Activated naive CD8-positive, alpha-beta T cell treated with anti-CD3 and anti-CD28 coated beads for 36 hours (primary cell): ENCODE measurements at regions not wholly inside any gene's neighbourhood (a gene's known extent, or its start where the extent isn't known, plus 50 kb on each side); places are given as distances from the start of the nearest gene placed in this dataset.

Source experiments
- DNase-seq: peaks from one replicate; pipeline ENCODE4 v3.0.0; 2021
- H3K27ac Mint-ChIP-seq: one replicate; pipeline ENCODE4 v1.8.0; 2022; ENCODE audit warnings: mild to moderate bottlenecking, moderate library complexity, mixed read lengths
- H3K27me3 Mint-ChIP-seq: one replicate; pipeline ENCODE4 v1.8.0; 2022; ENCODE audit warnings: mild to moderate bottlenecking, mixed read lengths
- H3K36me3 Mint-ChIP-seq: one replicate; pipeline ENCODE4 v1.8.0; 2021; ENCODE audit warnings: mild to moderate bottlenecking, mixed read lengths
- H3K4me1 Mint-ChIP-seq: one replicate; pipeline ENCODE4 v1.8.0; 2021; ENCODE audit warnings: mixed read lengths
- H3K4me3 Mint-ChIP-seq: one replicate; pipeline ENCODE4 v1.8.0; 2022; ENCODE audit warnings: mild to moderate bottlenecking, moderate library complexity, mixed read lengths
- H3K9me3 Mint-ChIP-seq: one replicate; pipeline ENCODE4 v1.8.0; 2022; ENCODE audit warnings: mixed read lengths

GRCh38 chr13:62337109-62337880 lies 921.6 kb upstream of the PCDH20 start:
- Mint-ChIP-seq H3K36me3 (no peaks in the 10 kb centered on the region), H3K4me3 (no peak overlapping the region), H3K9me3 (peaks cover 4% of the 10 kb centered on the region), H3K27me3 (no peaks in the 10 kb centered on the region), H3K4me1 (no peaks in the 10 kb centered on the region), H3K27ac (no peak overlapping the region)
- no peak for DNase-seq

- no peaks in the 10 kb centered on the region for H3K27me3 Mint-ChIP-seq
Observed at GRCh38 chr13:62336507-62336906, 920.9 kb upstream of the PCDH20 start.

GRCh38 chr13:62333466-62333865 lies 917.8 kb upstream of the PCDH20 start:
- peaks cover 4% of the 10 kb centered on the region for H3K9me3 Mint-ChIP-seq
- H3K27me3 Mint-ChIP-seq, result no peaks in the 10 kb centered on the region
- no peak for DNase-seq
- H3K36me3 Mint-ChIP-seq, result no peaks in the 10 kb centered on the region
- no peaks in the 10 kb centered on the region for H3K4me1 Mint-ChIP-seq
- no peak overlapping the region for H3K4me3 Mint-ChIP-seq
- H3K27ac Mint-ChIP-seq, result no peak overlapping the region

More at GRCh38 chr13:62336507-62336906, 920.9 kb upstream of the PCDH20 start:
- Mint-ChIP-seq H3K9me3 (peaks cover 4% of the 10 kb centered on the region), H3K4me1 (no peaks in the 10 kb centered on the region), H3K4me3 (no peak overlapping the region), H3K36me3 (no peaks in the 10 kb centered on the region), H3K27ac (no peak overlapping the region)
- no peak for DNase-seq

GRCh38 chr13:62331384-62331783 lies 915.7 kb upstream of the PCDH20 start:
- Mint-ChIP-seq H3K36me3 (no peaks in the 10 kb centered on the region), H3K27ac (no peak overlapping the region), H3K9me3 (peaks cover 11% of the 10 kb centered on the region), H3K4me3 (no peak overlapping the region), H3K27me3 (no peaks in the 10 kb centered on the region), H3K4me1 (no peaks in the 10 kb centered on the region)
- no peak for DNase-seq

GRCh38 chr13:62327367-62327766 lies 911.7 kb upstream of the PCDH20 start:
- H3K4me1 Mint-ChIP-seq, result no peaks in the 10 kb centered on the region
- no peaks in the 10 kb centered on the region for H3K36me3 Mint-ChIP-seq
- H3K27me3 Mint-ChIP-seq, result no peaks in the 10 kb centered on the region
- DNase-seq, result no peak
- H3K9me3 Mint-ChIP-seq, result peaks cover 7% of the 10 kb centered on the region
- H3K4me3 Mint-ChIP-seq, result no peak overlapping the region
- no peak overlapping the region for H3K27ac Mint-ChIP-seq

- Mint-ChIP-seq H3K27ac (no peak overlapping the region), H3K4me1 (no peaks in the 10 kb centered on the region), H3K9me3 (peaks cover 7% of the 10 kb centered on the region), H3K4me3 (no peak overlapping the region), H3K36me3 (no peaks in the 10 kb centered on the region), H3K27me3 (no peaks in the 10 kb centered on the region)
- no peak for DNase-seq
Observed at GRCh38 chr13:62324842-62325241, 909.2 kb upstream of the PCDH20 start.

GRCh38 chr13:62321895-62322294 lies 906.2 kb upstream of the PCDH20 start:
- no peak for DNase-seq
- Mint-ChIP-seq H3K4me1 (no peaks in the 10 kb centered on the region), H3K27ac (no peak overlapping the region), H3K27me3 (no peaks in the 10 kb centered on the region), H3K9me3 (no peaks in the 10 kb centered on the region), H3K36me3 (no peaks in the 10 kb centered on the region), H3K4me3 (no peak overlapping the region)

- H3K4me3 Mint-ChIP-seq, result no peak overlapping the region
- no peaks in the 10 kb centered on the region for H3K9me3 Mint-ChIP-seq
- no peaks in the 10 kb centered on the region for H3K36me3 Mint-ChIP-seq
- no peak for DNase-seq
- no peaks in the 10 kb centered on the region for H3K27me3 Mint-ChIP-seq
- no peaks in the 10 kb centered on the region for H3K4me1 Mint-ChIP-seq
- H3K27ac Mint-ChIP-seq, result no peak overlapping the region
Observed at GRCh38 chr13:62321139-62321538, 905.5 kb upstream of the PCDH20 start.

- H3K36me3 Mint-ChIP-seq, result no peaks in the 10 kb centered on the region
- H3K27ac Mint-ChIP-seq, result no peak overlapping the region
- H3K4me3 Mint-ChIP-seq, result no peak overlapping the region
- H3K9me3 Mint-ChIP-seq, result no peaks in the 10 kb centered on the region
- no peaks in the 10 kb centered on the region for H3K4me1 Mint-ChIP-seq
- no peak for DNase-seq
- H3K27me3 Mint-ChIP-seq, result no peaks in the 10 kb centered on the region
Observed at GRCh38 chr13:62320129-62321108, 904.8 kb upstream of the PCDH20 start.

- no peak overlapping the region for H3K4me3 Mint-ChIP-seq
- H3K27ac Mint-ChIP-seq, result no peak overlapping the region
- no peak for DNase-seq
- H3K36me3 Mint-ChIP-seq, result no peaks in the 10 kb centered on the region
- no peaks in the 10 kb centered on the region for H3K9me3 Mint-ChIP-seq
- H3K27me3 Mint-ChIP-seq, result no peaks in the 10 kb centered on the region
- no peaks in the 10 kb centered on the region for H3K4me1 Mint-ChIP-seq
Observed at GRCh38 chr13:62309904-62310303, 894.3 kb upstream of the PCDH20 start.

GRCh38 chr13:62305756-62306155 lies 890.1 kb upstream of the PCDH20 start:
- H3K36me3 Mint-ChIP-seq, result no peaks in the 10 kb centered on the region
- H3K27ac Mint-ChIP-seq, result no peak overlapping the region
- no peaks in the 10 kb centered on the region for H3K9me3 Mint-ChIP-seq
- no peak overlapping the region for H3K4me3 Mint-ChIP-seq
- no peaks in the 10 kb centered on the region for H3K4me1 Mint-ChIP-seq
- no peak for DNase-seq
- no peaks in the 10 kb centered on the region for H3K27me3 Mint-ChIP-seq

GRCh38 chr13:62302341-62302740 lies 886.7 kb upstream of the PCDH20 start:
- no peaks in the 10 kb centered on the region for H3K4me1 Mint-ChIP-seq
- H3K27me3 Mint-ChIP-seq, result no peaks in the 10 kb centered on the region
- H3K4me3 Mint-ChIP-seq, result no peak overlapping the region
- no peak for DNase-seq
- H3K9me3 Mint-ChIP-seq, result no peaks in the 10 kb centered on the region
- no peak overlapping the region for H3K27ac Mint-ChIP-seq
- no peaks in the 10 kb centered on the region for H3K36me3 Mint-ChIP-seq

- no peaks in the 10 kb centered on the region for H3K27me3 Mint-ChIP-seq
- no peaks in the 10 kb centered on the region for H3K9me3 Mint-ChIP-seq
- no peak overlapping the region for H3K4me3 Mint-ChIP-seq
- H3K4me1 Mint-ChIP-seq, result no peaks in the 10 kb centered on the region
- no peaks in the 10 kb centered on the region for H3K36me3 Mint-ChIP-seq
- no peak overlapping the region for H3K27ac Mint-ChIP-seq
- no peak for DNase-seq
Observed at GRCh38 chr13:62299988-62300387, 884.3 kb upstream of the PCDH20 start.

GRCh38 chr13:62296812-62297211 lies 881.2 kb upstream of the PCDH20 start:
- Mint-ChIP-seq H3K27ac (no peak overlapping the region), H3K27me3 (no peaks in the 10 kb centered on the region), H3K4me1 (no peaks in the 10 kb centered on the region), H3K9me3 (no peaks in the 10 kb centered on the region), H3K4me3 (no peak overlapping the region), H3K36me3 (no peaks in the 10 kb centered on the region)
- DNase-seq, result no peak

- Mint-ChIP-seq H3K27me3 (no peaks in the 10 kb centered on the region), H3K36me3 (no peaks in the 10 kb centered on the region), H3K9me3 (peaks cover 6% of the 10 kb centered on the region), H3K27ac (no peak overlapping the region), H3K4me3 (no peak overlapping the region), H3K4me1 (no peaks in the 10 kb centered on the region)
- DNase-seq, result no peak
Observed at GRCh38 chr13:62294244-62294643, 878.6 kb upstream of the PCDH20 start.
